Stimulated activated naive B cell treated with anti-CD40 and anti-IgM and Interleukin-4, amounts not matched to agents 10 μg/mL and 1 μg/mL and 100 μg/mL, for 72 hours (primary cell): ENCODE measurements at regions not wholly inside any gene's neighbourhood (a gene's known extent, or its start where the extent isn't known, plus 50 kb on each side); places are given as distances from the start of the nearest gene placed in this dataset.
"Not testable (repeated sequence)": the region's sequence is repeated elsewhere in the genome, so short reads cannot be mapped to it uniquely, and the experiment has no call there.

ENCODE experiments used
- ATAC-seq, 2 donors: fragments of 150-1000 bp; cut with Tn5 transposase; replicated peaks; 2 replicates each; pipeline ENCODE4 v1.10.0; 2021; ENCODE audit warnings: moderate library complexity in 1 of 2
- DNase-seq: peaks from one replicate; pipeline ENCODE4 v3.0.0; 2021
- H3K27ac Mint-ChIP-seq: one replicate; pipeline ENCODE4 v1.8.0; 2022; ENCODE audit warnings: mild to moderate bottlenecking, mixed read lengths
- H3K27me3 Mint-ChIP-seq, 2 donors: one replicate each; pipeline ENCODE4 v1.8.0; 2022; ENCODE audit warnings: mixed read lengths in 2 of 2
- H3K36me3 Mint-ChIP-seq, 2 donors: one replicate each; pipeline ENCODE4 v1.8.0; 2022; ENCODE audit warnings: mixed read lengths in 2 of 2, mild to moderate bottlenecking in 1 of 2
- H3K4me1 Mint-ChIP-seq, 2 donors: one replicate each; pipeline ENCODE4 v1.8.0; 2022; ENCODE audit warnings: mixed read lengths in 2 of 2, mild to moderate bottlenecking in 1 of 2
- H3K4me3 Mint-ChIP-seq, 2 donors: one replicate each; pipeline ENCODE4 v1.8.0; 2022; ENCODE audit warnings: mild to moderate bottlenecking in 2 of 2, mixed read lengths in 2 of 2, moderate library complexity in 1 of 2
- H3K9me3 Mint-ChIP-seq, 2 donors: one replicate each; pipeline ENCODE4 v1.8.0; 2022; ENCODE audit warnings: mixed read lengths in 2 of 2, mild to moderate bottlenecking in 1 of 2

- Mint-ChIP-seq H3K27ac (no peak overlapping the region), H3K4me3 (no peak overlapping the region), H3K9me3 (peaks cover 0 to 3% of the 10 kb centered on the region in 2 donors), H3K27me3 (no peaks in the 10 kb centered on the region), H3K36me3 (no peaks in the 10 kb centered on the region), H3K4me1 (no peaks in the 10 kb centered on the region)
- DNase-seq (no peak), ATAC-seq (no peak)
Observed at GRCh38 chr4:148914301-148914700, 472.1 kb upstream of the NR3C2 start.

GRCh38 chr4:148903388-148903787 is 461.2 kb upstream of the NR3C2 start:
- no peaks in the 10 kb centered on the region for H3K4me1 Mint-ChIP-seq
- no peaks in the 10 kb centered on the region for H3K27me3 Mint-ChIP-seq
- ATAC-seq, result no peak
- H3K36me3 Mint-ChIP-seq, result peaks cover 4 to 5% of the 10 kb centered on the region in 2 donors
- no peak for DNase-seq
- no peak overlapping the region for H3K4me3 Mint-ChIP-seq
- no peak overlapping the region for H3K27ac Mint-ChIP-seq
- peaks cover 7 to 10% of the 10 kb centered on the region in 2 donors for H3K9me3 Mint-ChIP-seq

- no peak overlapping the region for H3K27ac Mint-ChIP-seq
- H3K36me3 Mint-ChIP-seq, result peaks cover 5 to 12% of the 10 kb centered on the region in 2 donors
- H3K4me3 Mint-ChIP-seq, result no peak overlapping the region
- H3K27me3 Mint-ChIP-seq, result no peaks in the 10 kb centered on the region
- no peaks in the 10 kb centered on the region for H3K4me1 Mint-ChIP-seq
- DNase-seq (no peak), ATAC-seq (no peak)
- H3K9me3 Mint-ChIP-seq, result peaks cover 8 to 18% of the 10 kb centered on the region in 2 donors
Observed at GRCh38 chr4:148901075-148901705, 459.0 kb upstream of the NR3C2 start.

GRCh38 chr4:148898139-148898538 is 455.9 kb upstream of the NR3C2 start:
- not testable (repeated sequence) for H3K4me1 Mint-ChIP-seq, H3K27ac Mint-ChIP-seq, DNase-seq, ATAC-seq, H3K4me3 Mint-ChIP-seq
- peaks cover 5 to 12% of the 10 kb centered on the region in 2 donors for H3K36me3 Mint-ChIP-seq
- peaks cover 0 to 11% of the 10 kb centered on the region in 2 donors for H3K27me3 Mint-ChIP-seq
- H3K9me3 Mint-ChIP-seq, result peaks cover 8 to 20% of the 10 kb centered on the region in 2 donors

- Mint-ChIP-seq H3K27me3 (peaks cover 0 to 11% of the 10 kb centered on the region in 2 donors), H3K9me3 (peaks cover 0 to 10% of the 10 kb centered on the region in 2 donors), H3K27ac (no peak overlapping the region)
Observed at GRCh38 chr4:148893095-148893494, 450.9 kb upstream of the NR3C2 start.

GRCh38 chr4:148883891-148884290 is 441.7 kb upstream of the NR3C2 start:
- Mint-ChIP-seq H3K4me3 (no peak overlapping the region), H3K4me1 (no peaks in the 10 kb centered on the region), H3K9me3 (peaks cover 4 to 9% of the 10 kb centered on the region in 2 donors), H3K27ac (no peak overlapping the region), H3K36me3 (no peaks in the 10 kb centered on the region), H3K27me3 (peaks cover 0 to 4% of the 10 kb centered on the region in 2 donors)
- DNase-seq (no peak), ATAC-seq (no peak)

More at GRCh38 chr4:148893095-148893494, 450.9 kb upstream of the NR3C2 start:
- Mint-ChIP-seq H3K36me3 (peaks cover 0 to 6% of the 10 kb centered on the region in 2 donors), H3K4me1 (peaks cover 2 to 5% of the 10 kb centered on the region in 2 donors), H3K4me3 (no peak overlapping the region)
- ATAC-seq (no peak), DNase-seq (no peak)

- Mint-ChIP-seq H3K9me3 (peaks cover 4 to 9% of the 10 kb centered on the region in 2 donors), H3K4me1 (no peaks in the 10 kb centered on the region)
- ATAC-seq, result no peak
Observed at GRCh38 chr4:148883435-148883834, 441.2 kb upstream of the NR3C2 start.

GRCh38 chr4:148881860-148882643 is 439.8 kb upstream of the NR3C2 start:
- Mint-ChIP-seq H3K9me3 (peaks cover 1 to 5% of the 10 kb centered on the region in 2 donors), H3K36me3 (no peaks in the 10 kb centered on the region), H3K4me1 (no peaks in the 10 kb centered on the region), H3K27me3 (no peaks in the 10 kb centered on the region), H3K4me3 (no peak overlapping the region), H3K27ac (no peak overlapping the region)
- no peak for ATAC-seq
- DNase-seq, result no peak

More at GRCh38 chr4:148883435-148883834, 441.2 kb upstream of the NR3C2 start:
- Mint-ChIP-seq H3K4me3 (no peak overlapping the region), H3K36me3 (no peaks in the 10 kb centered on the region), H3K27me3 (peaks cover 0 to 4% of the 10 kb centered on the region in 2 donors), H3K27ac (no peak overlapping the region)
- no peak for DNase-seq

GRCh38 chr4:148874331-148874730 is 432.1 kb upstream of the NR3C2 start:
- no peak for DNase-seq
- H3K9me3 Mint-ChIP-seq, result no peaks in the 10 kb centered on the region
- ATAC-seq, result peak in 1 of 2 donors; percentile 41
- H3K4me3 Mint-ChIP-seq, result no peak overlapping the region
- H3K4me1 Mint-ChIP-seq, result no peaks in the 10 kb centered on the region
- peaks cover 0 to 5% of the 10 kb centered on the region in 2 donors for H3K27me3 Mint-ChIP-seq
- H3K27ac Mint-ChIP-seq, result no peak overlapping the region
- H3K36me3 Mint-ChIP-seq, result no peaks in the 10 kb centered on the region

- Mint-ChIP-seq H3K4me3 (no peak overlapping the region), H3K4me1 (no peaks in the 10 kb centered on the region), H3K27me3 (peaks cover 0 to 5% of the 10 kb centered on the region in 2 donors), H3K9me3 (no peaks in the 10 kb centered on the region), H3K36me3 (no peaks in the 10 kb centered on the region), H3K27ac (no peak overlapping the region)
- DNase-seq, result no peak
- no peak for ATAC-seq
Observed at GRCh38 chr4:148868191-148868590, 426.0 kb upstream of the NR3C2 start.

GRCh38 chr4:148866666-148867065 is 424.5 kb upstream of the NR3C2 start:
- Mint-ChIP-seq H3K27ac (no peak overlapping the region), H3K36me3 (no peaks in the 10 kb centered on the region)

GRCh38 chr4:148857973-148858534 is 415.8 kb upstream of the NR3C2 start:
- Mint-ChIP-seq H3K4me3 (no peak overlapping the region), H3K27ac (no peak overlapping the region), H3K27me3 (peaks cover 4 to 6% of the 10 kb centered on the region in 2 donors), H3K36me3 (peaks cover 2 to 4% of the 10 kb centered on the region in 2 donors), H3K9me3 (peaks cover 7 to 14% of the 10 kb centered on the region in 2 donors), H3K4me1 (no peaks in the 10 kb centered on the region)
- ATAC-seq, result no peak
- DNase-seq, result no peak

More at GRCh38 chr4:148866666-148867065, 424.5 kb upstream of the NR3C2 start:
- ATAC-seq, result no peak
- no peak for DNase-seq
- Mint-ChIP-seq H3K9me3 (no peaks in the 10 kb centered on the region), H3K27me3 (peaks cover 0 to 4% of the 10 kb centered on the region in 2 donors), H3K4me1 (no peaks in the 10 kb centered on the region), H3K4me3 (no peak overlapping the region)

- no peak overlapping the region for H3K27ac Mint-ChIP-seq
- no peak for DNase-seq
Observed at GRCh38 chr4:148857239-148857972, 415.2 kb upstream of the NR3C2 start.

GRCh38 chr4:148854203-148854602 is 412.0 kb upstream of the NR3C2 start:
- no peak for ATAC-seq
- DNase-seq, result no peak
- no peak overlapping the region for H3K27ac Mint-ChIP-seq
- H3K4me1 Mint-ChIP-seq, result no peaks in the 10 kb centered on the region
- H3K9me3 Mint-ChIP-seq, result peaks cover 7 to 14% of the 10 kb centered on the region in 2 donors
- no peak overlapping the region for H3K4me3 Mint-ChIP-seq
- H3K27me3 Mint-ChIP-seq, result peaks cover 4 to 6% of the 10 kb centered on the region in 2 donors
- H3K36me3 Mint-ChIP-seq, result peaks cover 2 to 4% of the 10 kb centered on the region in 2 donors

More at GRCh38 chr4:148857239-148857972, 415.2 kb upstream of the NR3C2 start:
- H3K9me3 Mint-ChIP-seq, result peaks cover 7 to 14% of the 10 kb centered on the region in 2 donors
- no peak overlapping the region for H3K4me3 Mint-ChIP-seq
- H3K27me3 Mint-ChIP-seq, result peaks cover 4 to 6% of the 10 kb centered on the region in 2 donors
- H3K4me1 Mint-ChIP-seq, result no peaks in the 10 kb centered on the region
- ATAC-seq, result no peak
- H3K36me3 Mint-ChIP-seq, result peaks cover 2 to 4% of the 10 kb centered on the region in 2 donors
